ENCODE measurements at regions not wholly inside any gene's neighbourhood (a gene's known extent, or its start where the extent isn't known, plus 50 kb on each side); places are given as distances from the start of the nearest gene placed in this dataset.

DNA sequence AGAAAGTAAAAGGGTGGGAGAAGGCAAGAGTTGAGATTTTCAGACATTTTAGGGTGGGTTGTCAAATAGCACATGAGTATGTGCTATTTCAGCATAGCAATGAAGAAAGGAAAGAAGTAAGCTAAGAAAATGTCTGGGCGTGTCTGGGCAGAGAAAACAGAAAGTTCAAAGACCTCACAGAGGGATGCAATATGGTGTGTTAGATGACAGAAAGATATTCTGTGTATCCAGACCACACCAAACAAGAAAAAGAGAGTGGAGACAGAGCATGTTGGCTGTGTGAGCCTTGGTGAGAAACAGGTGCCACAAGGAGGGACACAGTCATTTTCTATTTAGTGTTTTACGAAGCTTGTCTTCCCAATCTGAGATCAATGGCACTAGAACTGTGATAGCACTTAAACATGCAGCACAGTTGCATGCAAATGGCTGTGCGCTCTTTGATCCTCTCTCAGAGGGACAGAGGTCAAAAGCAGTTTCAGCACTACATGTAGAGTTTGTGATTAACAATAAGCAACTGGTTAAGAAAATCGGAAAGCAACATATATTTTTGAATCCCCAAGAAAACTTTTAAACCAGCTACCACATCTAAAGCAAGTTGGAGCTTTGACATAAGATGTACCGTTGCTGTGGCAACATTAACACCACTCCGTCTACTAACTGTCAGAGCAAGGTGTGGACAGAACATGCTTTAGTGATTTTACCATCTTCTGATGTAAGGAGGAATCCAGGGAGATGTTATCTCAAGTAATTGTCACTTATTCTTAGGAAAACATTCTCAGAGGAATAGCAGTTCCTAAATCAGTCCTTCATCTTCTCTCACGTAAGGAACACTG lies 515.5 kb upstream of the NOX3 start:
- H3K27me3 ChIP-seq (ENCODE audit: control insufficient read depth, insufficient read depth, low read length) = no peaks in the 10 kb centered on the region
- DNase-seq (ENCODE audit: low read depth) = no peak
- TF ChIP-seq CTCF (IDR thresholded peaks at IDR 0.05; ENCODE audit: insufficient read depth, low read length, poor library complexity, severe bottlenecking) = no peak
- H3K36me3 ChIP-seq (ENCODE audit: control insufficient read depth, insufficient read depth, low read length) = no peaks in the 10 kb centered on the region
- H3K4me3 ChIP-seq (ENCODE audit: low read depth, low read length) = no peak overlapping the region

- no peaks in the 10 kb centered on the region for H3K36me3 ChIP-seq (ENCODE audit: control insufficient read depth, insufficient read depth, low read length)
- H3K27me3 ChIP-seq (ENCODE audit: control insufficient read depth, insufficient read depth, low read length) = no peaks in the 10 kb centered on the region
- DNase-seq (ENCODE audit: low read depth) = no peak
- no peak for TF ChIP-seq CTCF (IDR thresholded peaks at IDR 0.05; ENCODE audit: insufficient read depth, low read length, poor library complexity, severe bottlenecking)
- H3K4me3 ChIP-seq (ENCODE audit: low read depth, low read length) = no peak overlapping the region
Observed at GRCh38 chr6:155970472-155970871, 514.8 kb upstream of the NOX3 start.

DNA sequence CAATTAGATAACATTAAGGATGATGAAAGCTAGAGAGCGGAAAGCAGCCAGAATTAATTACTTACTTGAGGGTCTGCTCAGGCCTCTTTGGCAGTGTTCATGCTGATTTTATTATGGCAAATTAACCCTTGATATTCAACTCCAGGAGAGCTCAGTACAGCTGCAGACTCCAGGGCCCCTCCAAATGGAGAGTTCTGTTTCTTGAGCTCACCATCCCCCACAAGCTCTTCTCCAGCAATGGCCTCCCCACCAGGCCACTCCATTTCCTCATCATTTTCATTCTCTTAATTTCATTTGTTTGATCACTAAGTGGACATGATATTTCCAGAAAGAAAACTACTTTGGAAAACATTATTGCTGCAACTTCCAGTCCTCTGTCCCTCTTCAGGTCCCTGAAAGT lies 513.3 kb upstream of the NOX3 start:
- H3K36me3 ChIP-seq (ENCODE audit: control insufficient read depth, insufficient read depth, low read length) = no peaks in the 10 kb centered on the region
- DNase-seq (ENCODE audit: low read depth) = no peak
- no peak for TF ChIP-seq CTCF (IDR thresholded peaks at IDR 0.05; ENCODE audit: insufficient read depth, low read length, poor library complexity, severe bottlenecking)
- no peaks in the 10 kb centered on the region for H3K27me3 ChIP-seq (ENCODE audit: control insufficient read depth, insufficient read depth, low read length)
- no peak overlapping the region for H3K4me3 ChIP-seq (ENCODE audit: low read depth, low read length)

DNA sequence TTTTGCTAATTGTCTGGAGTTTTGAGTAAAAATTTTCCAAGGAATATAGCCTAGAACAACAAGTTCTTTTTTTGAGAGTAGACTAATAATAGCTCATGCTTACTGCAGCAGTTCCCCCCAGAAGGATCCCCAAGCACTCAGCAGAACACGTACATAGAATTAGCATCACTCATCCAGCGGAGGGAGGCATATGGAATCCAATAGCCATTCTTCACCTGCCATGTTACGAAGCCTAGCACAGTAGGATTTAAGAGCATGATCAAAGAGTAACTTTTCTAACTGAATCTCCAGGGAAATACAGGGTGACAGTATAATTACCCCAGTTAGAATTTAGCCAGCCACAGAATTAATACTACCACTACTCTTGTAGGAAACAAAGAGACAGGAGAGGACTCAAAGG lies 511.7 kb upstream of the NOX3 start:
- no peaks in the 10 kb centered on the region for H3K27me3 ChIP-seq (ENCODE audit: control insufficient read depth, insufficient read depth, low read length)
- no peaks in the 10 kb centered on the region for H3K36me3 ChIP-seq (ENCODE audit: control insufficient read depth, insufficient read depth, low read length)
- TF ChIP-seq CTCF (IDR thresholded peaks at IDR 0.05; ENCODE audit: insufficient read depth, low read length, poor library complexity, severe bottlenecking) = no peak
- DNase-seq (ENCODE audit: low read depth) = no peak
- H3K4me3 ChIP-seq (ENCODE audit: low read depth, low read length) = no peak overlapping the region

DNA sequence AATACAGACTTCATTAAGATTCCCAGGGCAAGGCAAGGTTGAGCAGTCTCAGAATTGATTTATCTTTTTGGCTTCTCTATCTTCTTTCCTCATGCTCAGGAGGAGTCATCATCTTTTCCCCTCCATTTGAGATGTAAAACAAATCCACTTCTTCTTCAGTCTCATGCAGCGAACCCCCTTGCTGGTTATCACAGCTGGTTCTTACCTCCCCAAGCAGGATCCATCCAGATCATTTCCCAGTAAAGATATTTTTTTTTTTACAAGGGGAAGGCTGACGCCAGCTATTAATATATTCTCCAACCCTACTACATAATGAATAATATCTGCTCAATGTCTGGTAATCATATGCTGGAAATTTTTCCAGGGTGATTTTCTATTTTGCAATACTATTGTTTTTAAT lies 508.9 kb upstream of the NOX3 start:
- no peaks in the 10 kb centered on the region for H3K36me3 ChIP-seq (ENCODE audit: control insufficient read depth, insufficient read depth, low read length)
- DNase-seq (ENCODE audit: low read depth) = no peak
- no peaks in the 10 kb centered on the region for H3K27me3 ChIP-seq (ENCODE audit: control insufficient read depth, insufficient read depth, low read length)
- no peak overlapping the region for H3K4me3 ChIP-seq (ENCODE audit: low read depth, low read length)
- TF ChIP-seq CTCF (IDR thresholded peaks at IDR 0.05; ENCODE audit: insufficient read depth, low read length, poor library complexity, severe bottlenecking) = no peak

DNA sequence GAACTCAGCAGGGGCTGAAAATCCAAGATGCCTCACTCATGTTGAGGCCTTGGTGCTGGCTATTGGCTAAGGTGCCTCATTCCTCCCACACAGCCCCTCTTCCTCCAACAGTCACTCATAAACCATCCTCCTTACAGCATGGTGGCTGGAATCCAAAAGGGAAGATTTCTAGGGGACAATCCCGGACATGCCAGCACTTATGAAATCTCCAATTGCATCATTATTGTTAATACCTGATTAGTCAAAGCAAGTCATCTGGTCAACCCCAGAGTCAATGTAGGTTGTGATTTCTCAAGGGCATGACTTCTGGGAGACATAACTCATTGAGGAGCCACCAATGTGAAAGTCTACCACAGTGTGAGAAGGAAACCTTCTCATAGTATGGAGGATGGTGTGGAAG lies 506.6 kb upstream of the NOX3 start:
- no peak for TF ChIP-seq CTCF (IDR thresholded peaks at IDR 0.05; ENCODE audit: insufficient read depth, low read length, poor library complexity, severe bottlenecking)
- no peaks in the 10 kb centered on the region for H3K27me3 ChIP-seq (ENCODE audit: control insufficient read depth, insufficient read depth, low read length)
- no peak overlapping the region for H3K4me3 ChIP-seq (ENCODE audit: low read depth, low read length)
- H3K36me3 ChIP-seq (ENCODE audit: control insufficient read depth, insufficient read depth, low read length) = no peaks in the 10 kb centered on the region
- DNase-seq (ENCODE audit: low read depth) = no peak
